Type B pancreatic cell (in vitro differentiated cells): ENCODE measurements at regions not wholly inside any gene's neighbourhood (a gene's known extent, or its start where the extent isn't known, plus 50 kb on each side); places are given as distances from the start of the nearest gene placed in this dataset.

ENCODE experiments used
- DNase-seq: peaks from one replicate; pipeline ENCODE4 v3.0.0; 2021; ENCODE audit warnings: mixed read lengths; ENCODE audit not compliant: unreplicated experiment; ENCODE audit errors: extremely low spot score
- H3K27ac Mint-ChIP-seq: 2 replicates; pipeline ENCODE4 v1.8.0; 2021; ENCODE audit warnings: mild to moderate bottlenecking, mixed read lengths
- H3K27me3 Mint-ChIP-seq: 2 replicates; pipeline ENCODE4 v1.8.0; 2021; ENCODE audit warnings: mixed read lengths
- H3K36me3 Mint-ChIP-seq: 2 replicates; pipeline ENCODE4 v1.8.0; 2021; ENCODE audit warnings: mixed read lengths
- H3K4me1 Mint-ChIP-seq: one replicate; pipeline ENCODE4 v1.8.0; 2021; ENCODE audit warnings: mixed read lengths; ENCODE audit not compliant: unreplicated experiment
- H3K4me3 Mint-ChIP-seq: 2 replicates; pipeline ENCODE4 v1.8.0; 2021; ENCODE audit warnings: mild to moderate bottlenecking, mixed read lengths
- H3K9me3 Mint-ChIP-seq: 2 replicates; pipeline ENCODE4 v1.8.0; 2021; ENCODE audit warnings: mixed read lengths
- TF ChIP-seq, protein P1 (sequence below): fragments of 200-600 bp; sonication (generic); conservative IDR thresholded peaks from 2 replicates; pipeline ENCODE4 v1.5.0; 2021; ENCODE audit warnings: antibody characterized with exemption, mild to moderate bottlenecking

GRCh38 chr2:105962221-105962620, 217.5 kb downstream of the NCK2 start:
- no peak overlapping the region for H3K27ac Mint-ChIP-seq
- TF ChIP-seq, protein P1, sequence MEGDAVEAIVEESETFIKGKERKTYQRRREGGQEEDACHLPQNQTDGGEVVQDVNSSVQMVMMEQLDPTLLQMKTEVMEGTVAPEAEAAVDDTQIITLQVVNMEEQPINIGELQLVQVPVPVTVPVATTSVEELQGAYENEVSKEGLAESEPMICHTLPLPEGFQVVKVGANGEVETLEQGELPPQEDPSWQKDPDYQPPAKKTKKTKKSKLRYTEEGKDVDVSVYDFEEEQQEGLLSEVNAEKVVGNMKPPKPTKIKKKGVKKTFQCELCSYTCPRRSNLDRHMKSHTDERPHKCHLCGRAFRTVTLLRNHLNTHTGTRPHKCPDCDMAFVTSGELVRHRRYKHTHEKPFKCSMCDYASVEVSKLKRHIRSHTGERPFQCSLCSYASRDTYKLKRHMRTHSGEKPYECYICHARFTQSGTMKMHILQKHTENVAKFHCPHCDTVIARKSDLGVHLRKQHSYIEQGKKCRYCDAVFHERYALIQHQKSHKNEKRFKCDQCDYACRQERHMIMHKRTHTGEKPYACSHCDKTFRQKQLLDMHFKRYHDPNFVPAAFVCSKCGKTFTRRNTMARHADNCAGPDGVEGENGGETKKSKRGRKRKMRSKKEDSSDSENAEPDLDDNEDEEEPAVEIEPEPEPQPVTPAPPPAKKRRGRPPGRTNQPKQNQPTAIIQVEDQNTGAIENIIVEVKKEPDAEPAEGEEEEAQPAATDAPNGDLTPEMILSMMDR, result no peak
- H3K4me1 Mint-ChIP-seq, result no peaks in the 10 kb centered on the region
- peaks cover 3% of the 10 kb centered on the region for H3K9me3 Mint-ChIP-seq
- no peaks in the 10 kb centered on the region for H3K27me3 Mint-ChIP-seq
- DNase-seq, result no peak
- H3K4me3 Mint-ChIP-seq, result no peak overlapping the region
- H3K36me3 Mint-ChIP-seq, result no peaks in the 10 kb centered on the region

- no peak for DNase-seq
- Mint-ChIP-seq H3K9me3 (peaks cover 3% of the 10 kb centered on the region), H3K27me3 (no peaks in the 10 kb centered on the region), H3K27ac (no peak overlapping the region), H3K4me1 (no peaks in the 10 kb centered on the region), H3K36me3 (no peaks in the 10 kb centered on the region), H3K4me3 (no peak overlapping the region)
- TF ChIP-seq, protein P1, result no peak
Observed at GRCh38 chr2:105961599-105962146, 217.0 kb downstream of the NCK2 start.

DNA sequence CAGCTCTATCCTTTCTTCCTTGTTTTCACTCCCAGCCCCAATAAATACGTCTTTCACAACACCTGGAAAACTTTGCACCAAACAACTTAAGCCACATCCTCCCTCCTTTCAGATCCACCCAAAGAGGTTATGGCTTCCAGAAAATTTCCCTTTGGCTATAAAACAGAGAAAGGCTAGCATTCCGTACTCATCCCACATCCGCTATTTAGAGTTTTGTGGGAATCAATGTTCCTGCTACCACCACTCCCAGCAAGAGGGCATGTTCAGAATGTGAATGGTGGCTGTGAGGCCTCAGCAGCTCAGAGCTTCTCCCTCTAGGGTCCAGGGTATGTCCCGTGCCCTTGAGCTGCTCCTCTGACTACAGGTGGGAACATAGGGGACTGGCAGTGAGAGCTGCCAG, 214.6 kb downstream of the NCK2 start:
- TF ChIP-seq, protein P1, result no peak
- H3K36me3 Mint-ChIP-seq, result no peaks in the 10 kb centered on the region
- H3K9me3 Mint-ChIP-seq, result no peaks in the 10 kb centered on the region
- H3K4me3 Mint-ChIP-seq, result no peak overlapping the region
- H3K4me1 Mint-ChIP-seq, result no peaks in the 10 kb centered on the region
- no peak overlapping the region for H3K27ac Mint-ChIP-seq
- no peaks in the 10 kb centered on the region for H3K27me3 Mint-ChIP-seq
- no peak for DNase-seq

GRCh38 chr2:105954891-105955290, 210.2 kb downstream of the NCK2 start:
- Mint-ChIP-seq H3K4me1 (peaks cover 10% of the 10 kb centered on the region), H3K4me3 (no peak overlapping the region), H3K9me3 (no peaks in the 10 kb centered on the region), H3K27ac (no peak overlapping the region), H3K27me3 (peaks cover 11% of the 10 kb centered on the region), H3K36me3 (no peaks in the 10 kb centered on the region)
- TF ChIP-seq, protein P1, result no peak
- DNase-seq, result no peak

- DNase-seq, result no peak
- Mint-ChIP-seq H3K27ac (no peak overlapping the region), H3K4me3 (no peak overlapping the region), H3K9me3 (no peaks in the 10 kb centered on the region), H3K27me3 (peaks cover 11% of the 10 kb centered on the region), H3K36me3 (no peaks in the 10 kb centered on the region), H3K4me1 (peaks cover 10% of the 10 kb centered on the region)
- TF ChIP-seq, protein P1, result no peak
Observed at GRCh38 chr2:105953942-105954341, 209.2 kb downstream of the NCK2 start.

DNA sequence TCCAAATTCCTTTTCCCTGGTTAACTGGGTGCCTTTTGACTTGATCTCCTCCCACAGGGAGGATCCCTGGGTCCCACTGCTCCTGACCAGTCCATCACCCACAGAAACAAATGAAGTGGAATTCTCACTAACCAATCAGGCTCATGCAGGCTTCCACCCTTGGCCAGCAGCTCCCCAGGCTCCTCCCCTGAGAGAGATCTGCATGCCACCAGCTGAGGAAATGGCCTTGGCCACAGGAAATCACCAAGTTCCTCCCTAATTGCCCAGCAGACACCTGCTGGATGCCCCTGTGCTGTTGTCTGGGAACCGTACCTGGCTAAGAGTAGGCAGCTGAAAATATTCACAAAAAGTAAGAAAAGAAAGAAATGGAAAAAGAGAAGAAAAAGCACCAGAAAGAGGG, 207.4 kb downstream of the NCK2 start:
- DNase-seq, result no peak
- Mint-ChIP-seq H3K27me3 (peaks cover 11% of the 10 kb centered on the region), H3K27ac (no peak overlapping the region), H3K9me3 (no peaks in the 10 kb centered on the region), H3K4me1 (peaks cover 10% of the 10 kb centered on the region), H3K4me3 (no peak overlapping the region), H3K36me3 (no peaks in the 10 kb centered on the region)
- TF ChIP-seq, protein P1, result no peak
